RCC 7860 (cell line): ENCODE measurements at regions not wholly inside any gene's neighbourhood (a gene's known extent, or its start where the extent isn't known, plus 50 kb on each side); places are given as distances from the start of the nearest gene placed in this dataset.

Source experiments
- DNase-seq: peaks from one replicate; pipeline ENCODE4 v3.0.0-alpha.2; 2015; ENCODE audit warnings: low spot score
- FAIRE-seq: peaks from 2 replicates; lab custom pipeline; 2012; peaks lifted over from hg19 to GRCh38; lab: Jason Lieb, UNC

DNA sequence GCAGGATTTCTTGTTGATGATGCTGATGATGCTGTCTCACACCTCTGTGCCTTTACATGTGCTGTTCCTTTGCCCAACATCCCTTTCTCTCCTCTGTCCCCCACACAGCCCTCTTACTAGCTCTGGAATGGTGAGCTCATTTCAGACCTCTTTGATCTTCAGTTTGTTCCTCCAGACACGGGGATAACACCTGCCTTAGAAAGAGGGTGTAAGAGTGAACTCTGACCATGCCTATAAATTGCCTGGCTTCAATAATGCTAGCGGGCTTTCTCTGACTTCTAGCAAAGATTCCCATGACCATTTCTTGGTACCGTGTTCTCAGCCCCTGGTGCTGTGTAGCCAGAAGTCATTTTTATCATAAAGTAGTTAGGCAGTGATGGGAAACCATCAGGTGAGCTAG lies 55.9 kb upstream of the DRD2 start:
- DNase-seq (no peak), FAIRE-seq (no peak)

DNA sequence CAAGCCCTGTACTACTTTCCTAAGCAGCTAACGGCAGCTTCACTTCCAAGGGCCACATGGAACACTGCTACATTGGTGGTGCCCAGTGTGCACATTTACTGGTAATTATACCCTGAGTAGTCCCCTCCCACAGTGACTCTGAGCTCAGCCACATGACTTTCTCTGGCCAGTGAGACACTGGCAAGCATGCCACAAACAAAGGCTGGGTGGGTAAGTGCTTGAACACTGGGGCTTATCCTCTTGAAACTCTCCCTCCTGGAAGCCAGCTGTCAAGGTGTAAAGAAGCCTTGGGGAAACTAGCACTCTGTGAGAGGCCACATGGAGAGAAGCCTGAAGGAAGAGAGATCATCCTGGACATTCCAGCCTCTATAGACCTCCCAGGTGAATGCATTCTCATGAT lies 54.4 kb upstream of the DRD2 start:
- DNase-seq (no peak), FAIRE-seq (no peak)

DNA sequence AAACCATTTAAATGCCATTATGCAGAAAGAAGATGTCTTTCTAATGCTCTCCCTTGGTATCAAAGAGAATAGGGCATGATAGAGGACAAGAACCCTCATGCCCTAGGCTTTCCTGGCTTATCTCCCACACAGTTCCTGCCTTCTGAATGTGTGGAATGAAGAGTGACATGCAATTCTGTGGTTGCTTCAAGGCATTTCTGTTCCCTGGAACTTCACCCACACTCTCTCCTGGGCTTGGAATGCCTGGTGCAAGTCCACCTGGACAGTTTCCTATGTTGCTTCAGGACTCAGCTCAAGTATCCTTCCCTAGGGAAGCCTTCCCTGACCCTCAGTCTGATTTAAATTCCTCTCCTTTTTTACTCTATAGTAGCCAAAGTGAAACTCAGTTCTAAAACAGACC lies 53.8 kb upstream of the DRD2 start:
- DNase-seq = no peak
- no peak for FAIRE-seq

DNA sequence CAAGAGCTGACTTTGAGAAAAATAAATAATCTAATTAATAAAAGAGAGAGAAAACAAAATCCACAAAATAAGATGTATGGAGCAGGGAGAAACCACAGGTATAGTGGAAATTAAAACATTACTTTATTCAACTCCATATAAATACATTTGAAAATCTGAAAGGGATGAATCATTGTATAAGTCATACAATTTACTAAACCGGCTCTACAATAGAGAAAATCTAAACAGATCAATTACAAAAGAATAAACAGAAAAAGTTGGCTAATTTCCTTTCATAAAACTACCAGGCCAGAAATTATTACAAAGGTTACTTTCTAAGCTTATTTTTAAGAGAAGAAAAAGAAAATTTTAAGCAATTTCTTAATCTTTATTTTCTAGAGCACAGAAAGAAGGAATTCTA lies 51.3 kb upstream of the DRD2 start:
- no peak for DNase-seq
- no peak for FAIRE-seq
